ENCODE measurements at regions not wholly inside any gene's neighbourhood (a gene's known extent, or its start where the extent isn't known, plus 50 kb on each side); places are given as distances from the start of the nearest gene placed in this dataset.

DNA sequence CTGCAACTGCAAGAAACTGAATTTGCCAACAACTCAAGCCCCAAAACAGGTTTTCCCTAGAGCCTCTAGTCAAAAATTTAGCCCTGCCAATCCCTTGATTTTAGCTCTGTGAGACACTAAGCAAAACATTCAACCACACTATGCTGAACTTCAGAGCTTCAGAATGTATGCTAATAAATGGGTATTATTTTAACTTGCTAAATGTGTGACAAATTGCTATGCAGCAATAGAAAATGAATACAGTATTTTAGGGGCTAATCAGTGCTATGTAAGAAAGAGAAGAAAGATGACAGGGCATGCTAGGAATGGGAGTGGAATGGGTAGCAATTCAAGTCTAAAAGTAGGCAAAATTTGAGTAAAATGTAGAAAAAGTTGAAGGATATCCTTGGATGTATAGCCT is 223.9 kb upstream of the NOL4 start:
- TF ChIP-seq, protein P1, sequence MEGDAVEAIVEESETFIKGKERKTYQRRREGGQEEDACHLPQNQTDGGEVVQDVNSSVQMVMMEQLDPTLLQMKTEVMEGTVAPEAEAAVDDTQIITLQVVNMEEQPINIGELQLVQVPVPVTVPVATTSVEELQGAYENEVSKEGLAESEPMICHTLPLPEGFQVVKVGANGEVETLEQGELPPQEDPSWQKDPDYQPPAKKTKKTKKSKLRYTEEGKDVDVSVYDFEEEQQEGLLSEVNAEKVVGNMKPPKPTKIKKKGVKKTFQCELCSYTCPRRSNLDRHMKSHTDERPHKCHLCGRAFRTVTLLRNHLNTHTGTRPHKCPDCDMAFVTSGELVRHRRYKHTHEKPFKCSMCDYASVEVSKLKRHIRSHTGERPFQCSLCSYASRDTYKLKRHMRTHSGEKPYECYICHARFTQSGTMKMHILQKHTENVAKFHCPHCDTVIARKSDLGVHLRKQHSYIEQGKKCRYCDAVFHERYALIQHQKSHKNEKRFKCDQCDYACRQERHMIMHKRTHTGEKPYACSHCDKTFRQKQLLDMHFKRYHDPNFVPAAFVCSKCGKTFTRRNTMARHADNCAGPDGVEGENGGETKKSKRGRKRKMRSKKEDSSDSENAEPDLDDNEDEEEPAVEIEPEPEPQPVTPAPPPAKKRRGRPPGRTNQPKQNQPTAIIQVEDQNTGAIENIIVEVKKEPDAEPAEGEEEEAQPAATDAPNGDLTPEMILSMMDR (IDR thresholded peaks at IDR 0.05) = no peak
- no peak for TF ChIP-seq POLR2A (IDR thresholded peaks at IDR 0.05)
